ENCODE measurements at regions not wholly inside any gene's neighbourhood (a gene's known extent, or its start where the extent isn't known, plus 50 kb on each side); places are given as distances from the start of the nearest gene placed in this dataset.

DNA sequence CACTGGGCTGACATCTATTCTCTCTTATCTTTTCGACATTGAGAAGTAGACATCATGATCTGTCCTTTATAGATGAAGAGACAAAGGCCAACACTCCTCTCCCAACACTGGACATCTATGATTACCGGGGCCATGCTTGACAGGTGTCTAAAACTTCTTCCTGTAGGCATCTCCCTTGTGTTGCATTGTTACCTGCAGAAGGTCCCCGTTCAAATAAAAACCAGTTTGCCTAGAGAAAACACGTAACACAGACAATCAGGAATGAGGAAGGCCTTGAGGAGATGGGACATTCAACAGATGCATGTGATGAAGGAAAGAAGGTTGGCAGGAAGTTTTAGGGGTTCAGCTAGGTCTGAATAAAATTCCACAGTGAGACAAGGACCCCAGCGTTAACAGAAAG, 70.8 kb upstream of the ST8SIA3 start:
- intact Hi-C loops (cut with DNase I; ENCODE audit: low total_unique reads), result no loop called here
- H3K4me1 ChIP-seq, result no peaks in the 10 kb centered on the region
- DNase-seq, result no peak
- TF ChIP-seq, protein P1, sequence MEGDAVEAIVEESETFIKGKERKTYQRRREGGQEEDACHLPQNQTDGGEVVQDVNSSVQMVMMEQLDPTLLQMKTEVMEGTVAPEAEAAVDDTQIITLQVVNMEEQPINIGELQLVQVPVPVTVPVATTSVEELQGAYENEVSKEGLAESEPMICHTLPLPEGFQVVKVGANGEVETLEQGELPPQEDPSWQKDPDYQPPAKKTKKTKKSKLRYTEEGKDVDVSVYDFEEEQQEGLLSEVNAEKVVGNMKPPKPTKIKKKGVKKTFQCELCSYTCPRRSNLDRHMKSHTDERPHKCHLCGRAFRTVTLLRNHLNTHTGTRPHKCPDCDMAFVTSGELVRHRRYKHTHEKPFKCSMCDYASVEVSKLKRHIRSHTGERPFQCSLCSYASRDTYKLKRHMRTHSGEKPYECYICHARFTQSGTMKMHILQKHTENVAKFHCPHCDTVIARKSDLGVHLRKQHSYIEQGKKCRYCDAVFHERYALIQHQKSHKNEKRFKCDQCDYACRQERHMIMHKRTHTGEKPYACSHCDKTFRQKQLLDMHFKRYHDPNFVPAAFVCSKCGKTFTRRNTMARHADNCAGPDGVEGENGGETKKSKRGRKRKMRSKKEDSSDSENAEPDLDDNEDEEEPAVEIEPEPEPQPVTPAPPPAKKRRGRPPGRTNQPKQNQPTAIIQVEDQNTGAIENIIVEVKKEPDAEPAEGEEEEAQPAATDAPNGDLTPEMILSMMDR (IDR thresholded peaks at IDR 0.05), result no peak
- TF ChIP-seq POLR2AphosphoS5 (IDR thresholded peaks at IDR 0.05), result no peak
- TF ChIP-seq EP300 (IDR thresholded peaks at IDR 0.05), result no peak
- no peak for TF ChIP-seq POLR2A (IDR thresholded peaks at IDR 0.05)
- H3K9me3 ChIP-seq, result no peaks in the 10 kb centered on the region
- no peaks in the 10 kb centered on the region for H3K27me3 ChIP-seq
- 71 to 93% (median 87%) methylated on average over 5 of the region's 5 CpGs for WGBS, 5 donors
- H3K27ac ChIP-seq, result no peak overlapping the region
- no peaks in the 10 kb centered on the region for H3K36me3 ChIP-seq
- no peak overlapping the region for H3K4me3 ChIP-seq

DNA sequence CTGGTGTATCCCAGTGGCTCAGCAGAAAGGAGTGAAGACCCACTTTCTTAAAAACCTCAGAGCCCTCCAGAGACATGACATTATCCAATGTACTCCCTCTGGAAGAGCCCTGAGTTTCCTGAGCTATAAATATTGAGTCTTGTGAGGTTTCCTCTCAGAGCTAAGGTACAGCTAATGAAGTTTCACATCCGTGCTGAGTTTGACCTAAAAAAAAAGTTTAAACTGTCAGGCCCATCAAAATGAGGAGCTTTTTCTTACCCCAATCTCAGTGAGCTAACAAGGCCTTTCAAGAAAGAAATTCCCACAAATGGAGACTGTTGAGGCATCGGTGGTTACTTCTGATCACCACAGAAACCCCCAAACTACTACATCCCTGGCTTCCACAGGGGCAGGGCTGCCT, 65.4 kb upstream of the ST8SIA3 start:
- Histone ChIP-seq H3K27me3 (no peaks in the 10 kb centered on the region), H3K4me1 (no peaks in the 10 kb centered on the region), H3K9me3 (peaks cover 0 to 12% (median 8%) of the 10 kb centered on the region in 4 donors), H3K4me3 (no peak overlapping the region), H3K36me3 (no peaks in the 10 kb centered on the region), H3K27ac (no peak overlapping the region)
- 70 to 85% (median 81%) methylated on average over 2 of the region's 2 CpGs for WGBS, 5 donors
- no peak for DNase-seq
- intact Hi-C loops (cut with DNase I; ENCODE audit: low total_unique reads), result no loop called here
- TF ChIP-seq POLR2AphosphoS5 (IDR thresholded peaks at IDR 0.05) (no peak), POLR2A (IDR thresholded peaks at IDR 0.05) (no peak), EP300 (IDR thresholded peaks at IDR 0.05) (no peak)
- TF ChIP-seq, protein P1 (IDR thresholded peaks at IDR 0.05), result no peak

DNA sequence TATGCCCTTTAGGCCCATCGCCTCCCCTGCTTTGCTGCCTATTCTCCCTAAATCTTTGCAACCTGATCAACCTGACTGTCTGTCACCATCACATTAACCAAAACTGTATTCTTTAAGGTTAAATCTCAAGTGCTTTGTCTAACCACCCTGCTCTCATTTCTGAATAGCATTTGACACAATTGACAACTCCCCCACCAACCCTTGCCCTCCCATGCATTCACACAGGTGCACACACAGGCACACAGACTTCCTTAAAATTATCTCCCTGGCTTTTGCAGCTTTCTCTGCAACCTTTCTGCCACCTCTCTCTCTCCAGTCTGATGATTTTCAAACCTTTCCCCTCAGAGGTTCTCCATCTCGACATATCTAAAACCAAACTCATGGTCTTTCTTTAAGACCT, 64.6 kb upstream of the ST8SIA3 start:
- WGBS, 5 donors, result 72 to 92% (median 84%) methylated on average over 2 of the region's 2 CpGs
- Histone ChIP-seq H3K4me1 (no peaks in the 10 kb centered on the region), H3K27ac (no peak overlapping the region), H3K27me3 (no peaks in the 10 kb centered on the region), H3K36me3 (no peaks in the 10 kb centered on the region), H3K4me3 (no peak overlapping the region), H3K9me3 (peaks cover 0 to 12% (median 8%) of the 10 kb centered on the region in 4 donors)
- DNase-seq, result no peak
- intact Hi-C loops (cut with DNase I; ENCODE audit: low total_unique reads), result no loop called here
- TF ChIP-seq, protein P1 (IDR thresholded peaks at IDR 0.05), result no peak
- TF ChIP-seq POLR2A (IDR thresholded peaks at IDR 0.05), result no peak
- TF ChIP-seq POLR2AphosphoS5 (IDR thresholded peaks at IDR 0.05), result no peak
- no peak for TF ChIP-seq EP300 (IDR thresholded peaks at IDR 0.05)

DNA sequence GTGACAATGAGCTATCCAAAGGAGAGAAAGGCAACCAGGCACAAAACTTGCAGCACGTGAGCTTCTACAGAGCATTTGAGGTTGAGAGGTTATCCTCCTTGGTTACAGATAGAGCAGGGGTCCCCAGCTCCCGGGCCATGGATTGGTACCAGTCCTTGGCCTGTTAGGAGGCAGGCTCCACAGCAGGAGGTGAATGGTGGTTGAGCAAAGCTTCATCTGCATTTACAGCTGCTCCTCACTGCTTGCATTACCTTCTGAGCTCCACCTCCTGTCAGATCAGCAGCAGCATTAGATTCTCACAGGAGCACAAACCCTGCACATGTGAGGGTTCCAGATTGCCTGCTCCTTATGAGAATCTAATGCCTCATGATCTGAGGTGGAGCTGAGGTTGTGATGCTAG, 57.8 kb upstream of the ST8SIA3 start:
- no peak for DNase-seq
- WGBS, 5 donors, result 37 to 67% (median 53%) methylated on average over 2 of the region's 2 CpGs
- no peaks in the 10 kb centered on the region for H3K4me1 ChIP-seq
- intact Hi-C loops (cut with DNase I; ENCODE audit: low total_unique reads), result no loop called here
- H3K27me3 ChIP-seq, result peaks cover 0 to 6% (median 0%) of the 10 kb centered on the region in 3 donors
- peaks cover 0 to 5% (median 1%) of the 10 kb centered on the region in 4 donors for H3K9me3 ChIP-seq
- no peak overlapping the region for H3K27ac ChIP-seq
- H3K4me3 ChIP-seq, result no peak overlapping the region
- TF ChIP-seq EP300 (IDR thresholded peaks at IDR 0.05) (no peak), POLR2A (IDR thresholded peaks at IDR 0.05) (no peak), POLR2AphosphoS5 (IDR thresholded peaks at IDR 0.05) (no peak)
- TF ChIP-seq, protein P1 (IDR thresholded peaks at IDR 0.05), result no peak
- no peaks in the 10 kb centered on the region for H3K36me3 ChIP-seq
